ENCODE measurements at regions not wholly inside any gene's neighbourhood (a gene's known extent, or its start where the extent isn't known, plus 50 kb on each side); places are given as distances from the start of the nearest gene placed in this dataset.
"Not testable (repeated sequence)": the region's sequence is repeated elsewhere in the genome, so short reads cannot be mapped to it uniquely, and the experiment has no call there.

DNA sequence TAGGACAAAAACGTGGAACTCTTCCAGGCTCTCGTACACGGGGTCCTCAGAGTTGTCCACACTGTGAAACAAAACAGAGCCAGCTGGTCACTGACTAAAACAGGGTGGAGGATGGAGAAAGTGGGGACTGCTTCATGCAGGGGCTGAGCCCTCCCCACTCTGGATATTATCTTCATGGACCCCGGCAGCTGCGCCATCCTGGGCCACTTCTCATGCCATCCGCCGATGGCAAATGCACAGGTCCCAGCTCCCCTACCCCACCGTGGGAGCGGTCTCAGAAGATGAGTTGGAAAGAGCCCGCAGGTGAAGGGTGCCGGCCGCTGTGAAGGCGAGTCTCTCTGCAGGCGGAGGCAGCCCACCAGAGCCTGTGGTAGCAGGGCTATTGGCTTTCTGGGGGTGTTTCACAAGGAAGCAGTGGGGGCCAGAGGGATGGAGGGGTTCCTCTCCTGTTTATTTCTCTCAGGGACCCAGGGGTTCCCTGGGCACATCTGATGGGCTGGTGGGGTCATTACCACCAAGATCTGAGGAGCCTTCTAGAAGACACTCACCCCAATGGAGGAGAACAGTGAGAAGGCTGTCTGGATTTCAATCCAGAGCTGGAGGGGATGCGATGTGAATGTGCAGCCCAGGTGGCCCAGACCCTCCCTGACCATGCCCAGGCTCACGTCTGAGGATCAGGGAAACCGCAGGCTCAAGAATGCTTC lies 177.3 kb downstream of the KLF13 start:
- Histone ChIP-seq H3K9me3 (ENCODE audit: insufficient read depth, low read depth, low read length) (no peaks in the 10 kb centered on the region), H3K27me3 (ENCODE audit: insufficient read depth, low read length) (no peaks in the 10 kb centered on the region), H3K27ac (ENCODE audit: low read depth, low read length) (no peak overlapping the region), H3K4me1 (ENCODE audit: insufficient read depth, low read length) (0 out of 2 replicates have a peak, but pooled peaks cover 3% of the 10 kb centered on the region), H3K4me3 (ENCODE audit: low read length) (no peak overlapping the region), H3K9ac (ENCODE audit: low read depth, low read length) (no peak overlapping the region), H3K36me3 (ENCODE audit: insufficient read depth, low read length) (no peaks in the 10 kb centered on the region)
- WGBS = 93% methylated on average over 17 of the region's 17 CpGs

DNA sequence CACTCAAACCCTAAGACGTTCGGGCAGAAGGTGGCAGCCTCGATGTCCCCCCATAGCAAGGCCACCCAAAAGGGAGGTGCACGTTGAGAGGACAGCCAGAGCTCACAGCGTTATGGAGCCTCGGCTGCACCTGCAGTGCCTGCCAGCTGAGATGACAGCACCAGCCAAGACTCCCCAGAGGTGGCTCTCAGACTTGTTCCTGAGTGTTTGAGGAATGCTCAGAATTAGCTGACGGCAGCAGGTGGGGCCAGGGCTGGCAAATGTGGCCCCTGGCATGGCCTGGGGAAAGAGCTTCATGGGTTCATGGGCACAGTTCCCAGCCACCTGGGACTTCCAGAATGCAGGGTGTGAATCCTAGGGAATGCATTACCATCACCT lies 177.8 kb downstream of the KLF13 start:
- no peaks in the 10 kb centered on the region for H3K27me3 ChIP-seq (ENCODE audit: insufficient read depth, low read length)
- H3K4me1 ChIP-seq (ENCODE audit: insufficient read depth, low read length) = 0 out of 2 replicates have a peak, but pooled peaks cover 3% of the 10 kb centered on the region
- no peaks in the 10 kb centered on the region for H3K9me3 ChIP-seq (ENCODE audit: insufficient read depth, low read depth, low read length)
- no peak overlapping the region for H3K27ac ChIP-seq (ENCODE audit: low read depth, low read length)
- WGBS = 90% methylated on average over 7 of the region's 7 CpGs
- no peak overlapping the region for H3K4me3 ChIP-seq (ENCODE audit: low read length)
- H3K36me3 ChIP-seq (ENCODE audit: insufficient read depth, low read length) = no peaks in the 10 kb centered on the region
- H3K9ac ChIP-seq (ENCODE audit: low read depth, low read length) = no peak overlapping the region

- not testable (repeated sequence) for H3K9me3 ChIP-seq (ENCODE audit: insufficient read depth, low read depth, low read length); H3K27me3 ChIP-seq (ENCODE audit: insufficient read depth, low read length)
- 77% methylated on average over 5 of the region's 5 CpGs for WGBS
Observed at GRCh38 chr15:31507573-31507972, 180.9 kb downstream of the KLF13 start.

DNA sequence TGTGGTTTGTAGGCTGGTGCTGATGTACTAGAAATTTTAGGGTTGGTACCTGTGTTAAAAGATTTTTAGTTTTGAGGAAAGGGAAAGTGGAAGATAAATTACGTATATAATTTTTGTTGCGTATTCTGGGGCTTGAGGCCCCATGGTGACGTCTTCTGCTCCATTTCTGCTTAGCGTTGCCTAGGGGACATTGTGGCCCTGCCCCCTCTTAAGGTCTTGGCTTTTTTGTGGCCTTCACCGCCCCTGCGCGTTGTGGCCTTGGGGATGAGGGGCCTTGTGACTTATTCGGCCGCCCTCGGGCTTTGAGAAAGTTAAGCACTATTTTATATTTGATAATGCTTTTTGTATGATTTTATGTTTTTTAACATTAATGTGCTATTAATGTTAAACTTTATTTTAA lies 182.0 kb downstream of the KLF13 start:
- Histone ChIP-seq H3K4me1 (ENCODE audit: insufficient read depth, low read length) (no peaks in the 10 kb centered on the region), H3K9ac (ENCODE audit: low read depth, low read length) (no peak overlapping the region), H3K36me3 (ENCODE audit: insufficient read depth, low read length) (no peaks in the 10 kb centered on the region), H3K27me3 (ENCODE audit: insufficient read depth, low read length) (no peaks in the 10 kb centered on the region), H3K4me3 (ENCODE audit: low read length) (no peak overlapping the region), H3K27ac (ENCODE audit: low read depth, low read length) (no peak overlapping the region), H3K9me3 (ENCODE audit: insufficient read depth, low read depth, low read length) (no peaks in the 10 kb centered on the region)
- 95% methylated on average over 10 of the region's 10 CpGs for WGBS

More at GRCh38 chr15:31507573-31507972, 180.9 kb downstream of the KLF13 start:
- H3K4me1 ChIP-seq (ENCODE audit: insufficient read depth, low read length); H3K9ac ChIP-seq (ENCODE audit: low read depth, low read length); H3K36me3 ChIP-seq (ENCODE audit: insufficient read depth, low read length); H3K27ac ChIP-seq (ENCODE audit: low read depth, low read length); H3K4me3 ChIP-seq (ENCODE audit: low read length): not testable (repeated sequence)

DNA sequence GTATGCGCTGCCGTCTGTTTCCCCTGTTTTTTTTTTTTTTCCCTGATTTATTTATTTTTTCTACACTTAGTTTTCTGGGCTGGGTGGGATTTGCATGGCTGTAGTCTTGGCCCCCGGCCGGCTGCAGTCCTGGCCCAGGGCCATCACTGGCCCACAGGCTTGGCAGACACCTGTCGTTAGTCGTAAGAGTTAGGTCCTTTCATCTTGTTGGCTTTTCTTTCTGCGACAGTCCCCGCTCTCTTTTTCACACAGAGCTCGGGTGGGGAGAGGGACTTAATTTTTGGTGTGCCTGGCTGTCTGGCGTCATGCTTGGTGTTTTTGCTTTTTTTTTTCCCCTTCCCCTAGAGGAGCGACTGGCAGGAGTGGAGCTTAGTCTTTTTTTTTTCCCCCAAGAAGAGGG lies 183.4 kb downstream of the KLF13 start:
- WGBS = 93% methylated on average over 9 of the region's 11 CpGs
- Histone ChIP-seq H3K27me3 (ENCODE audit: insufficient read depth, low read length) (no peaks in the 10 kb centered on the region), H3K9ac (ENCODE audit: low read depth, low read length) (no peak overlapping the region), H3K36me3 (ENCODE audit: insufficient read depth, low read length) (no peaks in the 10 kb centered on the region), H3K9me3 (ENCODE audit: insufficient read depth, low read depth, low read length) (no peaks in the 10 kb centered on the region), H3K4me1 (ENCODE audit: insufficient read depth, low read length) (no peaks in the 10 kb centered on the region), H3K4me3 (ENCODE audit: low read length) (no peak overlapping the region), H3K27ac (ENCODE audit: low read depth, low read length) (no peak overlapping the region)

- Histone ChIP-seq H3K36me3 (ENCODE audit: insufficient read depth, low read length) (no peaks in the 10 kb centered on the region), H3K9me3 (ENCODE audit: insufficient read depth, low read depth, low read length) (no peaks in the 10 kb centered on the region), H3K27me3 (ENCODE audit: insufficient read depth, low read length) (no peaks in the 10 kb centered on the region), H3K4me3 (ENCODE audit: low read length) (no peak overlapping the region), H3K27ac (ENCODE audit: low read depth, low read length) (no peak overlapping the region), H3K9ac (ENCODE audit: low read depth, low read length) (no peak overlapping the region), H3K4me1 (ENCODE audit: insufficient read depth, low read length) (no peaks in the 10 kb centered on the region)
- 86% methylated on average over 6 of the region's 7 CpGs for WGBS
Observed at GRCh38 chr15:31511707-31512310, 185.2 kb downstream of the KLF13 start.

- H3K27me3 ChIP-seq (ENCODE audit: insufficient read depth, low read length) = no peaks in the 10 kb centered on the region
- no peaks in the 10 kb centered on the region for H3K9me3 ChIP-seq (ENCODE audit: insufficient read depth, low read depth, low read length)
- WGBS = 93% methylated on average over 7 of the region's 7 CpGs
- no peak overlapping the region for H3K27ac ChIP-seq (ENCODE audit: low read depth, low read length)
- H3K36me3 ChIP-seq (ENCODE audit: insufficient read depth, low read length) = no peaks in the 10 kb centered on the region
- H3K9ac ChIP-seq (ENCODE audit: low read depth, low read length) = no peak overlapping the region
- H3K4me1 ChIP-seq (ENCODE audit: insufficient read depth, low read length) = no peaks in the 10 kb centered on the region
- H3K4me3 ChIP-seq (ENCODE audit: low read length) = no peak overlapping the region
Observed at GRCh38 chr15:31513178-31513577, 186.5 kb downstream of the KLF13 start.

DNA sequence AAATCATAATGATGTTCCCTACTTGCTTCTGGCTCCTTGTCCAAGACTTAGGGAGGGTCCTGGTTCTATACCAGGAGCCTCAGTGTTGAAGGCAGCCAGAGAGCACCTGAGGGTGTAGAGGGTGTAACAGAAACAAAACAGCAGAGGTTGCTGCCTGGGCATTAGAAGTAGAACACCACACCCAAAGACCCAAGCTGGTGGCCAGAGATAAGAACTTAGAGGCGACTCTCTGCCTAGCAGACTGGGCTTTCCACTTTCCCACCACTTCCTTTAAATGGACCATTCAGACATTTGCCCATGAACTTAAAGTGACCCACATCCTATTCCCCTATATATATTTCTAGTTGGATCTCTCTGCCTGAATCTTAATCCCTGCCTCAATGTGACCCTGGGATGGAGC lies 189.8 kb downstream of the KLF13 start:
- H3K27ac ChIP-seq (ENCODE audit: low read depth, low read length) = no peak overlapping the region
- no peak overlapping the region for H3K9ac ChIP-seq (ENCODE audit: low read depth, low read length)
- peaks cover under 1% of the 10 kb centered on the region; the same call in 1 of the 2 replicates for H3K4me1 ChIP-seq (ENCODE audit: insufficient read depth, low read length)
- WGBS = 91% methylated on average over 1 of the region's 1 CpG
- no peaks in the 10 kb centered on the region for H3K36me3 ChIP-seq (ENCODE audit: insufficient read depth, low read length)
- H3K9me3 ChIP-seq (ENCODE audit: insufficient read depth, low read depth, low read length) = no peaks in the 10 kb centered on the region
- H3K27me3 ChIP-seq (ENCODE audit: insufficient read depth, low read length) = no peaks in the 10 kb centered on the region
- H3K4me3 ChIP-seq (ENCODE audit: low read length) = no peak overlapping the region

DNA sequence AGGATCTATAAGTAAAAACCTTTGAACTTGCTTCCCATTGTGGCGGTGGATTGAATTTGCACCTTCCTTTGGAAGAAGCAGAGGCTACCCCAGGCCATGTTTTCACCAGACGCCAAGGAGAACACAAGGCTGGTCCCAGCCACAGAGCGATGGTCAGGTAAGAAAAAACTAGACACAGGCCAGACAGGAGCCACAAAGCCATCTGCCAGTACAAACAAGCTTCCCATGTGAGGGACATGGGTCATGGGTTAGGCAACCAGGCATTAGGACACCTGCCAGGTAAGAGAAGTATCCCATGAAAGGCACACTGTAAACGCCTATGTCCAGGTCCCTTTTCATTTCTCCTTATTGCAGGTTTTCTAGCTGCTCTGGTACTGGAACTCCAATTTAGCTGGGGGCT lies 190.2 kb downstream of the KLF13 start:
- no peaks in the 10 kb centered on the region for H3K36me3 ChIP-seq (ENCODE audit: insufficient read depth, low read length)
- no peak overlapping the region for H3K4me3 ChIP-seq (ENCODE audit: low read length)
- H3K27ac ChIP-seq (ENCODE audit: low read depth, low read length) = no peak overlapping the region
- no peaks in the 10 kb centered on the region for H3K9me3 ChIP-seq (ENCODE audit: insufficient read depth, low read depth, low read length)
- 94% methylated on average over 4 of the region's 4 CpGs for WGBS
- H3K27me3 ChIP-seq (ENCODE audit: insufficient read depth, low read length) = no peaks in the 10 kb centered on the region
- H3K9ac ChIP-seq (ENCODE audit: low read depth, low read length) = no peak overlapping the region
- H3K4me1 ChIP-seq (ENCODE audit: insufficient read depth, low read length) = peaks cover 5% of the 10 kb centered on the region; the same call in 1 of the 2 replicates

GRCh38 chr15:31517711-31518110 lies 191.1 kb downstream of the KLF13 start:
- no peak overlapping the region for H3K27ac ChIP-seq (ENCODE audit: low read depth, low read length)
- H3K27me3 ChIP-seq (ENCODE audit: insufficient read depth, low read length) = no peaks in the 10 kb centered on the region
- H3K4me1 ChIP-seq (ENCODE audit: insufficient read depth, low read length) = peaks cover 8% of the 10 kb centered on the region
- no peaks in the 10 kb centered on the region for H3K36me3 ChIP-seq (ENCODE audit: insufficient read depth, low read length)
- no peak overlapping the region for H3K4me3 ChIP-seq (ENCODE audit: low read length)
- H3K9me3 ChIP-seq (ENCODE audit: insufficient read depth, low read depth, low read length) = no peaks in the 10 kb centered on the region
- no peak overlapping the region for H3K9ac ChIP-seq (ENCODE audit: low read depth, low read length)
- 95% methylated on average over 5 of the region's 5 CpGs for WGBS

DNA sequence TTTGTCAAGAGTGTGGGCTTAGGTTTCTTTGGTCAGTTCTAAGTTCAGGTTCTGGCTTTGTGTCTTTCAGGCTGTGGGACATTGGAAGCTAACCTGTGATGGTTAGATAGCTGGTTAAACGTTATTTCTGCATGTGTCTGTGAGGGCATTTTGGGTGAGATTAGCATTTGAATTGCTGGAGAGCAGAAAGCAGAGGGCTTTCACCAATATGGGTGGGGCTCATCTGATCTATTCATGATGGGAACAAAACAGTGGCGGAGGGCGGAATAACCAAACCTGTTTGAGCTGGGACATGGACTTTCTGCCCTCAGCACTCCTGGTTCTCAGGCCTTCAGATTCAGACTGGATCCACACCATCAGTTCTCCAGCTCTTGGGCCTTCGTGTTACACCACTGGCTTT lies 195.4 kb downstream of the KLF13 start:
- Histone ChIP-seq H3K9ac (ENCODE audit: low read depth, low read length) (no peak overlapping the region), H3K36me3 (ENCODE audit: insufficient read depth, low read length) (no peaks in the 10 kb centered on the region), H3K27ac (ENCODE audit: low read depth, low read length) (no peak overlapping the region), H3K27me3 (ENCODE audit: insufficient read depth, low read length) (no peaks in the 10 kb centered on the region), H3K4me3 (ENCODE audit: low read length) (no peak overlapping the region), H3K9me3 (ENCODE audit: insufficient read depth, low read depth, low read length) (no peaks in the 10 kb centered on the region), H3K4me1 (ENCODE audit: insufficient read depth, low read length) (peaks cover 8% of the 10 kb centered on the region)
- 70% methylated on average over 4 of the region's 4 CpGs for WGBS
